ENCODE measurements at regions not wholly inside any gene's neighbourhood (a gene's known extent, or its start where the extent isn't known, plus 50 kb on each side); places are given as distances from the start of the nearest gene placed in this dataset.

GRCh38 chr12:64998371-64999147, 122.5 kb downstream of the WIF1 start:
- H3K4ac ChIP-seq (replicated peaks; ENCODE audit: insufficient read length, low read depth, low read length) = no peak overlapping the region
- H2BK15ac ChIP-seq (ENCODE audit: low read length) = 0 out of 2 replicates have a peak overlapping the region, but pooled peaks have one; percentile 18
- no peak overlapping the region for H2AK5ac ChIP-seq (ENCODE audit: low read depth, low read length)
- H2AFZ ChIP-seq (ENCODE audit: low read length) = 0 out of 2 replicates have a peak overlapping the region, but pooled peaks have one; percentile 2
- no peaks in the 10 kb centered on the region for H3K79me2 ChIP-seq (ENCODE audit: control insufficient read depth in 1 of 2, insufficient read depth in 2 of 2, low read length in 2 of 2)
- no peak overlapping the region for H3K56ac ChIP-seq (replicated peaks; ENCODE audit: insufficient read length, low read depth, low read length)
- H2BK20ac ChIP-seq (ENCODE audit: low read length) = no peak overlapping the region; the same call in 1 of the 2 replicates
- no peaks in the 10 kb centered on the region for H3K79me1 ChIP-seq (ENCODE audit: low read depth, low read length)
- CTCF ChIA-PET (ENCODE audit: partially characterized antibody) = interaction anchor here (1.1 to 1.3 kb wide), 2 partner anchors 7 to 197 kb away, joined by 3 read pairs; no protein-coding TSS in a partner anchor
- H3K18ac ChIP-seq (ENCODE audit: extremely low read depth, low read length) = no peak overlapping the region
- no peaks in the 10 kb centered on the region for H3K27me3 ChIP-seq (replicated peaks in 1 of 4; ENCODE audit: control insufficient read depth in 3 of 4, extremely low read depth in 1 of 4, insufficient read depth in 3 of 4, low read length in 3 of 4)
- H3K4me3 ChIP-seq (ENCODE audit: extremely low read depth in 1 of 4, insufficient read depth in 2 of 4, low read depth in 3 of 4, low read length in 4 of 4) = no peak overlapping the region
- DNase-seq (ENCODE audit: low read depth in 1 of 2, low spot score in 2 of 2) (no peak), FAIRE-seq (no peak)
- H3K36me3 ChIP-seq (ENCODE audit: control insufficient read depth in 2 of 4, insufficient read depth in 4 of 4, low read length in 3 of 4) = no peaks in the 10 kb centered on the region
- H2BK120ac ChIP-seq (replicated peaks; ENCODE audit: low read depth, low read length) = no peak overlapping the region
- H4K8ac ChIP-seq (ENCODE audit: extremely low read depth, insufficient read depth, low read length) = no peak overlapping the region
- H4K20me1 ChIP-seq (replicated peaks in 1 of 2; ENCODE audit: control insufficient read depth in 1 of 2, insufficient read depth in 2 of 2, low read length in 2 of 2) = no peaks in the 10 kb centered on the region
- no peak overlapping the region for H2BK12ac ChIP-seq (ENCODE audit: low read depth, low read length)
- H3K23me2 ChIP-seq (ENCODE audit: low read depth, low read length) = no peaks in the 10 kb centered on the region
- POLR2A ChIA-PET (ENCODE audit: partially characterized antibody) = no interaction called here
- H4K91ac ChIP-seq (replicated peaks; ENCODE audit: insufficient read length, low read length) = no peak overlapping the region
- H3K27ac ChIP-seq (ENCODE audit: low read depth, low read length) = no peak overlapping the region
- no peak overlapping the region for H4K5ac ChIP-seq (ENCODE audit: insufficient read length, low read depth, low read length)
- H2BK5ac ChIP-seq (ENCODE audit: low read depth, low read length) = no peak overlapping the region
- H3K9ac ChIP-seq (replicated peaks in 1 of 4; ENCODE audit: extremely low read depth in 1 of 4, low read depth in 3 of 4, low read length in 3 of 4) = no peak overlapping the region
- no peak overlapping the region for H3K4me2 ChIP-seq (ENCODE audit: insufficient read depth in 1 of 2, low read depth in 2 of 2, low read length in 2 of 2)
- H3K4me1 ChIP-seq (replicated peaks in 1 of 4; ENCODE audit: control insufficient read depth in 3 of 4, insufficient read depth in 4 of 4, low read length in 3 of 4) = peaks cover 0 to 6% (median 4%) of the 10 kb centered on the region in 4 experiments; a peak in 4 of 7 replicates
- H3K14ac ChIP-seq (ENCODE audit: insufficient read length) = no peak overlapping the region
- H3K9me3 ChIP-seq (ENCODE audit: insufficient read depth in 2 of 2, low read depth in 1 of 2, low read length in 1 of 2) = peaks cover 7% of the 10 kb centered on the region in 2 experiments; a peak in 3 of 4 replicates
- 94% methylated on average over 4 of the region's 4 CpGs; no CpG with 5 or more reads in 1 of the 2 experiments for WGBS, 2 experiments (ENCODE audit: extremely low coverage in 1 of 2, insufficient coverage in 1 of 2, insufficient read length in 1 of 2, insufficient replicate concordance in 2 of 2, low coverage in 1 of 2, low lambda C conversion rate in 2 of 2, missing lambda C conversion rate in 1 of 2)
- no peak overlapping the region for H3K23ac ChIP-seq (ENCODE audit: insufficient read length)
- TF ChIP-seq TAF7 (optimal IDR thresholded peaks at IDR 0.05; ENCODE audit: borderline replicate concordance, low read depth, low read length) (no peak), ATF3 (IDR thresholded peaks at IDR 0.05; ENCODE audit: insufficient read depth, low read depth, low read length) (no peak), POLR2A (IDR thresholded peaks at IDR 0.05; ENCODE audit: control extremely low read depth in 1 of 2, low read depth in 2 of 2, low read length in 2 of 2) (no peak), RNF2 (IDR thresholded peaks at IDR 0.05; ENCODE audit: borderline replicate concordance, low read depth, low read length, missing control alignments, poor library complexity, severe bottlenecking) (no peak), TBP (IDR thresholded peaks at IDR 0.05; ENCODE audit: low read depth, low read length) (no peak), TAF1 (IDR thresholded peaks at IDR 0.05; ENCODE audit: low read depth, low read length) (no peak), TCF12 (IDR thresholded peaks at IDR 0.05; ENCODE audit: low read depth, low read length) (no peak), SRF (IDR thresholded peaks at IDR 0.05; ENCODE audit: low read depth, low read length) (no peak), PHF8 (conservative IDR thresholded peaks at IDR 0.05; ENCODE audit: low read depth, low read length) (no peak), POU5F1 (IDR thresholded peaks at IDR 0.05; ENCODE audit: low read depth, low read length) (no peak), RFX5 (IDR thresholded peaks at IDR 0.05; ENCODE audit: borderline replicate concordance, low read depth, low read length) (no peak), SP1 (IDR thresholded peaks at IDR 0.05; ENCODE audit: low read depth, low read length) (no peak), BCL11A (IDR thresholded peaks at IDR 0.05; ENCODE audit: low read depth in 2 of 2, low read length in 2 of 2) (no peak)
